ENCODE measurements at regions not wholly inside any gene's neighbourhood (a gene's known extent, or its start where the extent isn't known, plus 50 kb on each side); places are given as distances from the start of the nearest gene placed in this dataset.
"Not testable (repeated sequence)": the region's sequence is repeated elsewhere in the genome, so short reads cannot be mapped to it uniquely, and the experiment has no call there.

GRCh38 chr18:35904389-35905037 is 68.0 kb upstream of the RMP24 start:
- 91 to 94% methylated on average over 8 to 19 of the region's 19 CpGs for WGBS, 2 experiments (ENCODE audit: insufficient coverage in 1 of 2, insufficient read length in 1 of 2)
- Histone ChIP-seq H3K4me3 (ENCODE audit: low read length) (no peak overlapping the region), H3K4me1 (ENCODE audit: control insufficient read depth, insufficient read depth, low read length) (no peaks in the 10 kb centered on the region), H3K27ac (ENCODE audit: low read depth, low read length) (no peak overlapping the region), H3K9ac (ENCODE audit: extremely low read depth, low read length, poor library complexity, severe bottlenecking) (no peak overlapping the region), H3K9me3 (ENCODE audit: control insufficient read depth, low read length) (no peaks in the 10 kb centered on the region), H3K36me3 (ENCODE audit: control insufficient read depth, insufficient read depth, low read length) (no peaks in the 10 kb centered on the region), H3K27me3 (ENCODE audit: control insufficient read depth, insufficient read depth, low read length, poor library complexity, severe bottlenecking) (no peaks in the 10 kb centered on the region)
- Mint-ChIP-seq H3K27ac (no peak overlapping the region), H3K9me3 (peaks cover 17% of the 10 kb centered on the region), H3K4me3 (no peak overlapping the region), H3K4me1 (no peaks in the 10 kb centered on the region), H3K27me3 (ENCODE audit: insufficient read depth) (no peaks in the 10 kb centered on the region), H3K36me3 (ENCODE audit: low read depth) (peaks cover 23% of the 10 kb centered on the region)
- no peak for DNase-seq
- TF ChIP-seq CTCF (conservative IDR thresholded peaks at IDR 0.05), result no peak

GRCh38 chr18:35905436-35905835 is 67.0 kb upstream of the RMP24 start:
- H3K27me3 ChIP-seq (ENCODE audit: control insufficient read depth, insufficient read depth, low read length, poor library complexity, severe bottlenecking), result no peaks in the 10 kb centered on the region
- no peaks in the 10 kb centered on the region for H3K27me3 Mint-ChIP-seq (ENCODE audit: insufficient read depth)
- H3K36me3 ChIP-seq (ENCODE audit: control insufficient read depth, insufficient read depth, low read length), result no peaks in the 10 kb centered on the region
- H3K4me3 Mint-ChIP-seq, result no peak overlapping the region
- H3K9me3 ChIP-seq (ENCODE audit: control insufficient read depth, low read length), result no peaks in the 10 kb centered on the region
- H3K4me1 ChIP-seq (ENCODE audit: control insufficient read depth, insufficient read depth, low read length), result no peaks in the 10 kb centered on the region
- no peak overlapping the region for H3K9ac ChIP-seq (ENCODE audit: extremely low read depth, low read length, poor library complexity, severe bottlenecking)
- TF ChIP-seq CTCF (conservative IDR thresholded peaks at IDR 0.05), result no peak
- DNase-seq, result no peak
- H3K36me3 Mint-ChIP-seq (ENCODE audit: low read depth), result peaks cover 18% of the 10 kb centered on the region
- no peaks in the 10 kb centered on the region for H3K4me1 Mint-ChIP-seq
- H3K9me3 Mint-ChIP-seq, result peaks cover 14% of the 10 kb centered on the region
- no peak overlapping the region for H3K27ac Mint-ChIP-seq
- H3K27ac ChIP-seq (ENCODE audit: low read depth, low read length), result no peak overlapping the region
- no peak overlapping the region for H3K4me3 ChIP-seq (ENCODE audit: low read length)
- 95 to 100% methylated on average over 7 to 10 of the region's 10 CpGs for WGBS, 2 experiments (ENCODE audit: insufficient coverage in 1 of 2, insufficient read length in 1 of 2)

GRCh38 chr18:35906291-35906690 is 66.2 kb upstream of the RMP24 start:
- H3K36me3 Mint-ChIP-seq (ENCODE audit: low read depth), result peaks cover 19% of the 10 kb centered on the region

GRCh38 chr18:35910327-35910726 is 62.2 kb upstream of the RMP24 start:
- TF ChIP-seq CTCF (conservative IDR thresholded peaks at IDR 0.05), result no peak
- H3K9me3 Mint-ChIP-seq, result peaks cover 5% of the 10 kb centered on the region
- Histone ChIP-seq H3K27ac (ENCODE audit: low read depth, low read length) (no peak overlapping the region), H3K9ac (ENCODE audit: extremely low read depth, low read length, poor library complexity, severe bottlenecking) (no peak overlapping the region), H3K9me3 (ENCODE audit: control insufficient read depth, low read length) (no peaks in the 10 kb centered on the region), H3K27me3 (ENCODE audit: control insufficient read depth, insufficient read depth, low read length, poor library complexity, severe bottlenecking) (no peaks in the 10 kb centered on the region), H3K36me3 (ENCODE audit: control insufficient read depth, insufficient read depth, low read length) (no peaks in the 10 kb centered on the region), H3K4me1 (ENCODE audit: control insufficient read depth, insufficient read depth, low read length) (no peaks in the 10 kb centered on the region), H3K4me3 (ENCODE audit: low read length) (no peak overlapping the region)
- peaks cover 8% of the 10 kb centered on the region for H3K4me1 Mint-ChIP-seq
- no peak for DNase-seq
- H3K36me3 Mint-ChIP-seq (ENCODE audit: low read depth), result peaks cover 9% of the 10 kb centered on the region
- no peak overlapping the region for H3K4me3 Mint-ChIP-seq
- H3K27ac Mint-ChIP-seq, result no peak overlapping the region
- H3K27me3 Mint-ChIP-seq (ENCODE audit: insufficient read depth), result no peaks in the 10 kb centered on the region

More at GRCh38 chr18:35906291-35906690, 66.2 kb upstream of the RMP24 start:
- not testable (repeated sequence) for H3K9me3 ChIP-seq (ENCODE audit: control insufficient read depth, low read length); H3K36me3 ChIP-seq (ENCODE audit: control insufficient read depth, insufficient read depth, low read length); H3K4me1 ChIP-seq (ENCODE audit: control insufficient read depth, insufficient read depth, low read length); H3K27ac ChIP-seq (ENCODE audit: low read depth, low read length); H3K9ac ChIP-seq (ENCODE audit: extremely low read depth, low read length, poor library complexity, severe bottlenecking); H3K27ac Mint-ChIP-seq; H3K27me3 Mint-ChIP-seq (ENCODE audit: insufficient read depth); H3K4me3 ChIP-seq (ENCODE audit: low read length); H3K4me1 Mint-ChIP-seq; H3K4me3 Mint-ChIP-seq; H3K27me3 ChIP-seq (ENCODE audit: control insufficient read depth, insufficient read depth, low read length, poor library complexity, severe bottlenecking); DNase-seq
- H3K9me3 Mint-ChIP-seq, result peaks cover 10% of the 10 kb centered on the region
- no CpG with 5 or more reads among the region's 3 CpGs for WGBS, 2 experiments (ENCODE audit: insufficient coverage in 1 of 2, insufficient read length in 1 of 2)

Data from endodermal cell (in vitro differentiated cells).